Fibroblast of skin of scalp (primary cell): ENCODE measurements at regions not wholly inside any gene's neighbourhood (a gene's known extent, or its start where the extent isn't known, plus 50 kb on each side); places are given as distances from the start of the nearest gene placed in this dataset.

Experiments
- DNase-seq: peaks from one replicate; pipeline ENCODE4 v3.0.0-alpha.2; 2013

DNA sequence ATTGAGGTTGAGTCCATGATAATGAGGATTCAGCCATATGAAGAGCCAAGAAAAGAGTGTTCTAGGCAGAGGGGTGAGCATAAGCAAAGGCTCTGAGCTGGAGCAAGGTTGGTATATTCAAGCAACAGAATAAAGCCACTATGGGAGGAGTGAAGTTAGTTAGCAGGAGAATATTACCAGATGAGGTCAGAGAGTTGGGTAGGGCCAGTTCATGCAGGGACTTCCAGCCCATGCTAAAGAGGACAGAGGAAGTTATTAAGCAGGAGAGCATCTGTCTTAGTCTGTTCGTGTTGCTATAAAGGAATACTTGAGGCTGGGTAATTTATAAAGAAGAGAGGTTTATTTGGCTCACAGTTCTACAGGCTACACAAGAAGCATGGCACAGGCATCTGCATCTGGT, 57.1 kb upstream of the ATG10 start:
- no peak for DNase-seq

- DNase-seq = no peak
Measured at GRCh38 chr5:81912933-81913332, 58.9 kb upstream of the ATG10 start.

GRCh38 chr5:81909677-81910076, 62.1 kb upstream of the ATG10 start:
- no peak for DNase-seq

DNA sequence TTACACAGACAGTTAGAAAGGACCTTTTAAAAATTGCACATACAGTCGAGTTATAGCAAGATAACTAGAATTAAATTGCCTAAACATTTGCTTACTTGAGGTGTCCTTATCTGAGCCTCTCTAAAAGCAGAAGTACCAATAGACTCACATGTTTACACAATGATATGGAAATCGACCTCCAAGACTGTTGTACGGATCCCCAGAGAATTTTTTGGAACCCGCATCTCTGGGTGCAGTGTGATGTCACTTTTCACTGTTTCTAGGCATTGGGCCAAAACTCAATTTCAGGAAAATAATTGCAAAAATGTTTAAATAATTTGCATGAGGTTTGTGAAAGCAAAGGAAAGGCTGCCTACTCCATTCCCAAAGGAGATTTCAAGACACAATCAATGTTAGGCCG, 63.1 kb upstream of the ATG10 start:
- no peak for DNase-seq

DNA sequence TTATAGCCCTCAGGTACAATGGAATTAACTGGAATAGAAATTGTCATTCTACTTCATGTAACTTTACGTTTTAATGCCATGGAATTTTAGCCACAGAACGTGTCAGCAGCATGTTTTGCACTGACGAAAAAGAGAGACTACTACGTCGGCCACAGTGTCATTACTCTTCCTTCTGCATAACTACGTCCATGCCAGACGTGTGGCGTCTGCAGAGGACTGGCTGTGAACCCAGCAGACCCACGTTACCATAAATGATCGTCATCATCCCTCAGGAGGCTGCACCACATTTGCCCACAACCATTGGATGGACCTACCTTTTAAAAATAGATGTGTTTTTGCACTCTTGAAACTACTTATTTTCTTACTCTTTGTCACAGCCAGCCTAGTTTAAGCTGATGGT, 63.8 kb upstream of the ATG10 start:
- no peak for DNase-seq

- DNase-seq = no peak
Measured at GRCh38 chr5:81907012-81907635, 64.7 kb upstream of the ATG10 start.

- no peak for DNase-seq
Measured at GRCh38 chr5:81906086-81906485, 65.7 kb upstream of the ATG10 start.

DNA sequence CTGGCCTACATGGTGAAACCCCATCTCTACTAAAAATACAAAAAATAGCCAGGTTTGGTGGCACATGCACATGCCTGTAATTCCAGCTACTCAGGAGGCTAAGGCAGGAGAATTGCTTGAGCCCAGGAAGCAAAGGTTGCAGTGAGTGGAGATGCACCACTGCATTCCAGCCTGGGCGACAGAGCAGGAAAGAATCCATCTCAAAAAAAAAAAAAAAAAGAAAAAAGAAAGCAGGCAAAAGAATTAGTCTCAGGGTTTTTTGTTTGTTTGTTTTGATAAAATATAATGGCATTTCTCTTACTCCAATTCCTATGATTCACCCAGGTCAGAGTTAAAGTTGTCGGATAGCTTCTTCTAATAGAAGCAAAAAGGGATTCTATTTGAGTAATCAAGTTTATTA, 67.0 kb upstream of the ATG10 start:
- DNase-seq = peak; percentile 1

DNA sequence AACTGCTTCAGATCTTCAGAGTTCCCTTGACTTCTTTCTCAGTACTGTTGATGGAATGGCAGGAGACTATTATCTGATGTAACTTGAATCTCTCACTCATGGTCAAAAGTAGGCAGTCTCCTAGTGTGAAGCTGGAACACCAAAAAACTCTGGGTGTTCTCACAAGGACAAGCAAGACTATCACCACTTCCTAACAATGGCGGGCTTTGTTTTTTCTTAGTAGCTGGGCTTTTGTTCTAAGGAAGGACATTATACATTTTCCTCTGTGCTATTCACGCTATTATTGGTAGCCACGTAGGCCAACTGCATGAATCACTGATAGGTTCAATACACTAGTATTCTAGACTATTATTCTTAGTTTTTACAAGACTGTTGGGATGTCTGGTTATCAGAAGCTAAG, 67.7 kb upstream of the ATG10 start:
- DNase-seq = no peak

DNA sequence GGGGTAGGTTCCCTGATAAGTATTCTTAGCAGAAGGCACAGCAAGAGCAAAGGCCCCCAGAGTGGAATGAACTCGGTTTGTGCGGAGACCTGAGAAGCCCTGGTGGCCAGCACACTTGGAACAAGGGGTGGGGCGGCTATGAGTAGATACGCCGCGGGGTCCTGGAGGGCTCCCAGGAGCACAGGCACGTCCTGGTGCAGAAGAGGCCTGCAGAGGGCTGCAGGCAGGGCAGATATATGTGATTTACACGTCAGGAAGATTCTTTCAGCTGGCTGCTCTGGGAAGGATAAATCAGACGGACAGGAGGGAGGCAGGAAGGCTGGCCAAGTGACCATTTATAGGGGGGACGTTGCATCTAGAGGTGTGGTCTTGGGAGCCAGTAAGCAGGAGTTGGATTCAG, 70.2 kb upstream of the ATG10 start:
- no peak for DNase-seq

GRCh38 chr5:81899123-81899522, 72.7 kb upstream of the ATG10 start:
- no peak for DNase-seq

- no peak for DNase-seq
Measured at GRCh38 chr5:81898403-81898802, 73.4 kb upstream of the ATG10 start.

GRCh38 chr5:81896764-81897163, 75.1 kb upstream of the ATG10 start:
- DNase-seq = no peak

DNA sequence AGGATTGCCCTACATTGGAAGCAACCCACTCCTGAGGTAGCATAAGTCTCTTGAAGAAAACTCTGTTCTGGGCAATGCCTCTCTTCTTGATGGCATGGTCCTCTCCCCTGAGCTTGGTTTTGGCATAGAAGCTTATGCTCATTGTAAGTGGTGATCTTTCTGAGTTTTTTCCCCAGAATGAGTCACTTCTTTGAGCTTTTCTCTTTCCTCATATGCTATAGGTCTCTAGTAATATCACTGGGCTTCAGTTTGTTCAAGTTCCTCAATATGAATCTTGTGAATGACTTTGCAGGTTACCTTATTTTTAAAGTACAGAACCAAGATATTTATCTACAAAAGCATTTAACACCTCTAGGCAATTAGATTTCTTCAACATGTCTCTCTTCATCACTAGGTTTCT, 76.5 kb upstream of the ATG10 start:
- DNase-seq = no peak

- DNase-seq = no peak
Measured at GRCh38 chr5:81893961-81894360, 77.9 kb upstream of the ATG10 start.

- no peak for DNase-seq
Measured at GRCh38 chr5:81884871-81885270, 87.0 kb upstream of the ATG10 start.

- DNase-seq = no peak
Measured at GRCh38 chr5:81883371-81883770, 88.5 kb upstream of the ATG10 start.

DNA sequence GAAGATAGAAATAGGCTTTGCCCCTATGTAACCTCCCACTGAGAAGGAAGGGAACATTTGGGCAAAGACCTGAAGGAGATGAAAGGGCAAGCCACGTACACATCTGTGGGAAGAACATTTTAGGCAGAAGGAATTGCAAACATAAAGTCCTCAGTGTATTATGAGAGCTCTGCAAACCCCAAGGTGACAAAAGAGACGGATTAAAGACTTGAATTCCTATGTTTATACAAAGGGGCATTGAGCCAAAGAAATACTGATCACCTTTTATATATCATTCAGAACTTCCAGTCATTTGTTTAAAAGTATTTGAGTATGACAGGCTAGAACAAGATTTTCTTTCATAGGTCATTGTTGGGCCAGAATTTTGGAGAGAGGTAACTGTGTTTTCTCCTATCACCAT, 90.2 kb upstream of the ATG10 start:
- DNase-seq = no peak

DNA sequence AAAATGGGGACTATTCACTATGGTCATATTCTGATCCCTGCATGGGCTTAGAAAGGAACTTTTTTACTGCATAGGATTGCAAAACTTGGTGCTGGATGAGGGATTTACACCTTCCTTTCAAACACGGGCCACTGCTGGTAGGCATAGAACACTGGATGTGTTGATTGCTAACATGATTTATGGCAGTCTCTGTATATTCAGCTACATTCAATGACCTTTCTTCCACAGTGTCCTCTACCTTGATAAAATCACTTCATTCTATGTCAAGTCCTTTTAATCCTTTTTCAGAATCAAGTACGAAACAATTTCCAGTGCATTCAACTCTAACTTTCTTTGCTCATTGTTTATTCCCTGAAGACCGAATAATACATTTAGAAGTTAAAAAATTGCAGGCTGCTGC, 91.9 kb upstream of the ATG10 start:
- no peak for DNase-seq

DNA sequence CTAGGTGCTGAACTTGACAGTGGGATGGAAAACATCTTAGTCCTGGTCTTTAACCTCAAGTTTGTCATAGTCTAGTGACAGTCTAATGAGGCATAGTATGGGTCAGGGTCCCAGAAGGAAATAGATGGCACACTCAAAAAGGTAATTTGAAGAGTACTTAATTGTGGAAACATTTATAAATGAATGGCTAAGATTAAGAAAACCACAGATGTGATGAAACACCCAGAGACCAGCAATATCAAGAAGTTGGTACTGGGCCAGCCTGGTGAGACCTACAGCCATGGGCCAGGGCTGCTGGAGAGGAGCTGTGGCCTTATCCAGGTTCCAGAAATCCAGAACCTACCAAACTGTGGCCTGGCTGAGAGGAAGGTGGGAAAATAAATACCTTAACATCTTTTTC, 93.5 kb upstream of the ATG10 start:
- DNase-seq = no peak

GRCh38 chr5:81866994-81867393, 104.8 kb upstream of the ATG10 start:
- no peak for DNase-seq

DNA sequence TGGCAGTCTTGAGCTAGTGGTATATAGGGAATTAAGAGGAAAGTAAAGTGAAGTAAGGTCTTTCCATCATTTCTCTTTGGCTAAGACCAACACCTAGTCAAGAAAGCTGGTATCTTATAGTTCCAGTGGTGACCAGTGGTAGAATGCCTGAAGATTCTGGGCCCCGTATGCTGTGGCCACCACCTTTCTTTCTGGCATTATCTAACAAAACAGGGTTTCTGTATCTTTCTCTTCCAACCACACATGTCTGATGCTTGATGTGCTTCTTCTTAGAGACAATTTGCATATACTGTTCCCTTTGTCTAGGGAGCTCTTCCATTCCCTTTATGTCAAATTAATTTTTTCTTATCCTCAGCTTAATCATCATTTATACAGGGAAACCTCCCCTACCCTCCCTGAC, 109.9 kb upstream of the SSBP2 start:
- no peak for DNase-seq

DNA sequence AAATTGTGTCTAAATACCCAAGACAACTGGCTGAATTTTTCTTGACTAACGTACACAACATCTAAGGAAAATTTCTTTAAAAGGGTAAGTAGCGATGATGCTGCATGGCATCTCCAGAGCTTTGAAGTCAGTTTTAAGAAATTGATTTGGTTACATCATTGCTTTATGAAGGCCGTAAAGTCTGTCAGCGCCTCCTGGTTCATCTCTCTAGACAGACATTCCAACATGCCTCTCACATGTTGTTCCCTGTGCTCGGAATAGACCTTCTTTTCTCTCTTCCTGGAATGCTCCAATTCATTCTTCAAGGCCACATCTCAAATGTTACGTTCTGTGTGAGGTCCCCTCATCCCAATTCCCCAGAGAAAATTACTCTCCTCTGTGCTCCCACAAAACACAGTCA, 108.7 kb upstream of the SSBP2 start:
- no peak for DNase-seq

- no peak for DNase-seq
Measured at GRCh38 chr5:81856948-81857928, 106.3 kb upstream of the SSBP2 start.
